ENCODE measurements at regions not wholly inside any gene's neighbourhood (a gene's known extent, or its start where the extent isn't known, plus 50 kb on each side); places are given as distances from the start of the nearest gene placed in this dataset.

DNA sequence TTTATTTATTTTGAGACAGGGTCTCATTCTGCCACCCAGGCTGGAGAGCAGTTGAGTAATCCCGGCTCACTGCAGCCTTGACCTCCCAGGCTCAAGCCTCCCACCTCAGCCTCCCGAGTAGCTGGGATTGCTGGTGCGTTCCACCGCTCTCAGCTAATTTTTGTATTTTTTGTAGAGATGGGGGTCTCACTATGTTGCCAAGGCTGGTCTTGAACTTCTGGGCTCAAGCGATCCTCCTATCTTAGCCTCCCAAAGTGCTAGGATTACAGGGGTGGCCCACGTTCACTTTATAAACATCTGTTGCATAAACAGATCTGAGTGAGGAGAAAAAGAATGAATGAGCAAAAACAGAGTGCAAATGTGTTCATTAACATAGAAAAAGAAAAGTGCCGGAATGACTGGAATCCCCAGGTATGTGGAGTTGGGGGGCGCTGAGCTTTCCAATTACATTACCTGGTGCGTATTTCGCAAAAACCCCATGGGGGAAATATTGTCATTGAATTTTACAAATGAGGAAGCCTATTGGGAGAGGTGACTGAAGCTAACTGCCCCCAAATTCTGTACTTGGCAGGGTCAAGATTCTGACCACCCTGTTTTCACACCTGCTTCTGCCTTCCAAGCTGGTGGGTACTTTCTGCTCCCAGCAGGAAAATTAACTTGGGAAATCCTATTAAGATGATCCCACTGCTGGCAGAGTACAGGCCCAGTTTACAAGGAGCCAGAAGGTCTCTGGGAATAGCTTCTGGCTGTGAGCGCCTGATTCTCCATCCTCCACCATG is 207.7 kb upstream of the JARID2 start (continued):
- TF ChIP-seq ZNF274 (IDR thresholded peaks at IDR 0.05; ENCODE audit: low read depth, low read length) (no peak), RAD21 (IDR thresholded peaks at IDR 0.05; ENCODE audit: low read depth) (no peak), EGR1 (IDR thresholded peaks at IDR 0.05; ENCODE audit: low read depth) (no peak), ZFX (IDR thresholded peaks at IDR 0.05) (no peak), ELF1 (IDR thresholded peaks at IDR 0.05; ENCODE audit: borderline replicate concordance, low read depth) (no peak), POLR2A (IDR thresholded peaks at IDR 0.05; ENCODE audit: borderline replicate concordance, extremely low read depth, insufficient read depth, insufficient read length) (no peak), SP1 (IDR thresholded peaks at IDR 0.05; ENCODE audit: low read depth) (no peak)
- TF ChIP-seq, protein P1, sequence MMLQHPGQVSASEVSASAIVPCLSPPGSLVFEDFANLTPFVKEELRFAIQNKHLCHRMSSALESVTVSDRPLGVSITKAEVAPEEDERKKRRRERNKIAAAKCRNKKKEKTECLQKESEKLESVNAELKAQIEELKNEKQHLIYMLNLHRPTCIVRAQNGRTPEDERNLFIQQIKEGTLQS (IDR thresholded peaks at IDR 0.05) = no peak

DNA sequence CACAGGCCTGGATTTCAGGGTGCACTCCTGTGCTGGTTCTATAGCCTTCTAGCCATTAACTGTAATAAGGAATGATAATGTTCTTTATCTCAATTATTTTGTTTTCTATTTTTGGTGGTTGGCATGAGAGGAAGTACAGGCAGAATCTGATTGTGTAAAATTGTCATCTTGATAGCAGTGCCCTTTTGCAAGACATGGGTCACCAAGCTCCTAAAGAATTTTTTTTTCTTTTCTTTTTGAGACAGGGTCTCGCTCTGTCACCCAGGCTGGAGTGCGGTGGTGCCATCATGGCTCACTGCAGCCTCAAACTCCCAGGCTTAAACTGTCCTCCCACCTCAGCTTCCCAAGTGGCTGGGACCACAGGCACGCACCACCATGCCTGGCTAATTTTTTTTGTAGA is 206.7 kb upstream of the JARID2 start:
- Histone ChIP-seq H3K27ac (ENCODE audit: low read depth, low read length) (no peak overlapping the region), H3K27me3 (ENCODE audit: insufficient read depth, low read length) (no peaks in the 10 kb centered on the region), H3K36me3 (ENCODE audit: control insufficient read depth in 1 of 2, insufficient read depth in 2 of 2, low read length in 2 of 2) (no peaks in the 10 kb centered on the region), H3K4me2 (ENCODE audit: low read length) (no peak overlapping the region), H4K20me1 (ENCODE audit: insufficient read depth) (no peaks in the 10 kb centered on the region), H3K4me3 (replicated peaks in 1 of 2; ENCODE audit: low read depth in 1 of 2, low read length in 2 of 2) (no peak overlapping the region), H3K79me2 (ENCODE audit: insufficient read depth, low read length) (no peaks in the 10 kb centered on the region), H3K9me3 (ENCODE audit: control insufficient read depth in 1 of 2, insufficient read depth in 1 of 2, low read depth in 1 of 2, low read length in 2 of 2) (no peaks in the 10 kb centered on the region), H3K4me1 (ENCODE audit: control insufficient read depth in 1 of 2, insufficient read depth in 2 of 2, low read length in 2 of 2) (peaks cover 6 to 7% of the 10 kb centered on the region in 2 experiments; a peak in 2 of 4 replicates), H3K9me2 (ENCODE audit: insufficient read depth) (no peaks in the 10 kb centered on the region), H3K9ac (ENCODE audit: low read length) (no peak overlapping the region), H2AFZ (ENCODE audit: low read depth, low read length, poor library complexity, severe bottlenecking) (no peak overlapping the region)
- TF ChIP-seq CBX3 (IDR thresholded peaks at IDR 0.05; ENCODE audit: low read depth) (no peak), SRF (IDR thresholded peaks at IDR 0.05; ENCODE audit: low read depth) (no peak), POLR2AphosphoS5 (IDR thresholded peaks at IDR 0.05; ENCODE audit: low read depth, low read length) (no peak), CTCF (IDR thresholded peaks at IDR 0.05 in 2 of 3, conservative IDR thresholded peaks at IDR 0.05 in 1 of 3; ENCODE audit: borderline replicate concordance in 1 of 3, insufficient read depth in 1 of 3, low read depth in 2 of 3, low read length in 2 of 3) (no peak), EZH2phosphoT487 (IDR thresholded peaks at IDR 0.05; ENCODE audit: borderline replicate concordance) (no peak), EZH2 (IDR thresholded peaks at IDR 0.05) (no peak), CEBPB (IDR thresholded peaks at IDR 0.05; ENCODE audit: low read depth) (no peak), ZFX (IDR thresholded peaks at IDR 0.05) (no peak), YY1 (IDR thresholded peaks at IDR 0.05; ENCODE audit: extremely low read depth, insufficient replicate concordance, low read depth, low read length) (no peak), ELF1 (IDR thresholded peaks at IDR 0.05; ENCODE audit: borderline replicate concordance, low read depth) (no peak), RAD21 (IDR thresholded peaks at IDR 0.05; ENCODE audit: low read depth) (no peak), EGR1 (IDR thresholded peaks at IDR 0.05; ENCODE audit: low read depth) (no peak), POLR2A (IDR thresholded peaks at IDR 0.05; ENCODE audit: borderline replicate concordance, extremely low read depth, insufficient read depth, insufficient read length) (no peak)
- CTCF ChIA-PET = no interaction called here
- no peak for ATAC-seq
- RAD21 ChIA-PET (ENCODE audit: low non-redundant PET in 1 of 2, low total read pairs in 2 of 2, uncharacterized antibody in 2 of 2, unreplicated experiment in 2 of 2) = no interaction called here
- BruUV-seq (replicated peaks) = no TSS peak
- POLR2A ChIA-PET = no interaction called here
- intact Hi-C loops (cut with micrococcal nuclease) = no loop called here
- no peak for DNase-seq (ENCODE audit: low read depth, low spot score)

Data from HCT116 (cell line).